Small intestine (tissue), 7 donors: ENCODE measurements at regions not wholly inside any gene's neighbourhood (a gene's known extent, or its start where the extent isn't known, plus 50 kb on each side); places are given as distances from the start of the nearest gene placed in this dataset.

Source experiments
- DNase-seq, 2 donors: peaks; one replicate each; pipeline versions ENCODE4 v3.0.0 to v3.0.0-alpha.2; 2013
- FAIRE-seq: peaks from 2 replicates; lab custom pipeline; 2012; peaks lifted over from hg19 to GRCh38; lab: Jason Lieb, UNC
- H3K27ac ChIP-seq, 3 donors: one replicate each; pipeline ENCODE4 v1.5.1; 2013; ENCODE audit warnings: low read length in 2 of 3, mild to moderate bottlenecking in 2 of 3, control low read depth in 1 of 3, inconsistent platforms in 1 of 3, low read depth in 1 of 3, moderate library complexity in 1 of 3
- H3K27me3 ChIP-seq, 3 donors: one replicate each; pipeline ENCODE4 v1.6.1; 2013; ENCODE audit warnings: low read length in 3 of 3, inconsistent platforms in 1 of 3; ENCODE audit not compliant: control insufficient read depth in 3 of 3, insufficient read depth in 3 of 3
- H3K36me3 ChIP-seq, 3 donors: one replicate each; pipeline ENCODE4 v1.6.1; 2013; ENCODE audit warnings: low read length in 3 of 3, inconsistent platforms in 1 of 3, low read depth in 1 of 3, mild to moderate bottlenecking in 1 of 3, moderate library complexity in 1 of 3; ENCODE audit not compliant: control insufficient read depth in 3 of 3, insufficient read depth in 2 of 3
- H3K4me1 ChIP-seq, 3 donors: one replicate each; pipeline ENCODE4 v1.6.1; 2013; ENCODE audit warnings: low read length in 2 of 3, inconsistent platforms in 1 of 3, low read depth in 1 of 3, mild to moderate bottlenecking in 1 of 3, moderate library complexity in 1 of 3; ENCODE audit not compliant: control insufficient read depth in 3 of 3, insufficient read depth in 2 of 3
- H3K4me3 ChIP-seq, 3 donors: one replicate each; pipeline ENCODE4 v1.5.1; 2013; ENCODE audit warnings: low read length in 3 of 3, control low read depth in 1 of 3, inconsistent platforms in 1 of 3, low read depth in 1 of 3, mild to moderate bottlenecking in 1 of 3, moderate library complexity in 1 of 3
- H3K9me3 ChIP-seq, 2 donors: one replicate each; pipeline ENCODE4 v1.6.1; 2013; ENCODE audit warnings: low read depth in 1 of 2, low read length in 1 of 2; ENCODE audit not compliant: control insufficient read depth in 2 of 2, insufficient read depth in 1 of 2
- WGBS, 3 donors: extraction: QIAGEN DNeasy Blood & Tissue Kit; methylation state at CpG; one replicate each; pipeline ENCODE4 v1.1.7; 2013; 5-methylcytosine and 5-hydroxymethylcytosine counted together
- donor health status: healthy with polysubstance abuse.
- donor health status: control.
- donor health status: control.
- donor health status: Bipolar disorder and iron deficiency.
- donor health status: healthy.

GRCh38 chr2:181231886-181232621, 225.1 kb upstream of the ITGA4 start:
- no peaks in the 10 kb centered on the region for H3K9me3 ChIP-seq
- no peak for FAIRE-seq
- H3K27me3 ChIP-seq, result no peaks in the 10 kb centered on the region
- 69 to 75% (median 74%) methylated on average over 2 of the region's 2 CpGs for WGBS, 3 donors
- no peaks in the 10 kb centered on the region for H3K36me3 ChIP-seq
- no peak for DNase-seq
- H3K4me1 ChIP-seq, result no peaks in the 10 kb centered on the region
- no peak overlapping the region for H3K27ac ChIP-seq
- H3K4me3 ChIP-seq, result no peak overlapping the region

GRCh38 chr2:181234487-181234891, 222.7 kb upstream of the ITGA4 start:
- Histone ChIP-seq H3K4me3 (no peak overlapping the region), H3K36me3 (no peaks in the 10 kb centered on the region), H3K4me1 (no peaks in the 10 kb centered on the region), H3K27ac (no peak overlapping the region), H3K9me3 (no peaks in the 10 kb centered on the region), H3K27me3 (no peaks in the 10 kb centered on the region)
- FAIRE-seq, result no peak
- DNase-seq, result no peak
- WGBS, 3 donors, result 76 to 85% (median 81%) methylated on average over 1 of the region's 1 CpG

- Histone ChIP-seq H3K4me3 (no peak overlapping the region), H3K27me3 (no peaks in the 10 kb centered on the region), H3K27ac (no peak overlapping the region), H3K9me3 (no peaks in the 10 kb centered on the region), H3K36me3 (no peaks in the 10 kb centered on the region), H3K4me1 (no peaks in the 10 kb centered on the region)
- 66 to 89% (median 67%) methylated on average over 1 of the region's 1 CpG for WGBS, 3 donors
- no peak for FAIRE-seq
- DNase-seq, result no peak
Measured at GRCh38 chr2:181235011-181235410, 222.2 kb upstream of the ITGA4 start.

GRCh38 chr2:181235683-181236459, 221.3 kb upstream of the ITGA4 start:
- Histone ChIP-seq H3K9me3 (no peaks in the 10 kb centered on the region), H3K27me3 (no peaks in the 10 kb centered on the region), H3K4me1 (no peaks in the 10 kb centered on the region), H3K4me3 (no peak overlapping the region), H3K27ac (no peak overlapping the region), H3K36me3 (no peaks in the 10 kb centered on the region)
- 64 to 75% (median 65%) methylated on average over 4 of the region's 4 CpGs for WGBS, 3 donors
- DNase-seq (no peak), FAIRE-seq (no peak)

- no peaks in the 10 kb centered on the region for H3K4me1 ChIP-seq
- H3K27ac ChIP-seq, result no peak overlapping the region
- no peaks in the 10 kb centered on the region for H3K27me3 ChIP-seq
- no peak overlapping the region for H3K4me3 ChIP-seq
- WGBS, 3 donors, result 44 to 63% (median 59%) methylated on average over 2 of the region's 2 CpGs
- H3K36me3 ChIP-seq, result no peaks in the 10 kb centered on the region
- DNase-seq, result peak in 1 of 2 donors; percentile 1
- FAIRE-seq, result no peak
- H3K9me3 ChIP-seq, result no peaks in the 10 kb centered on the region
Measured at GRCh38 chr2:181239201-181239799, 217.9 kb upstream of the ITGA4 start.

GRCh38 chr2:181240844-181241243, 216.3 kb upstream of the ITGA4 start:
- FAIRE-seq, result no peak

GRCh38 chr2:181241366-181241765, 215.8 kb upstream of the ITGA4 start:
- FAIRE-seq (no peak), DNase-seq (no peak)
- H3K27me3 ChIP-seq, result no peaks in the 10 kb centered on the region
- no peaks in the 10 kb centered on the region for H3K36me3 ChIP-seq
- H3K27ac ChIP-seq, result no peak overlapping the region
- no peak overlapping the region for H3K4me3 ChIP-seq
- no peaks in the 10 kb centered on the region for H3K9me3 ChIP-seq
- no peaks in the 10 kb centered on the region for H3K4me1 ChIP-seq
- 75 to 80% (median 79%) methylated on average over 2 of the region's 2 CpGs for WGBS, 3 donors

More at GRCh38 chr2:181240844-181241243, 216.3 kb upstream of the ITGA4 start:
- 51 to 87% (median 65%) methylated on average over 1 of the region's 1 CpG for WGBS, 3 donors
- Histone ChIP-seq H3K36me3 (no peaks in the 10 kb centered on the region), H3K9me3 (no peaks in the 10 kb centered on the region), H3K4me3 (no peak overlapping the region), H3K27me3 (no peaks in the 10 kb centered on the region), H3K4me1 (no peaks in the 10 kb centered on the region), H3K27ac (no peak overlapping the region)
- no peak for DNase-seq

- H3K4me1 ChIP-seq, result no peaks in the 10 kb centered on the region
- no peaks in the 10 kb centered on the region for H3K9me3 ChIP-seq
- no peak for DNase-seq
- no peak overlapping the region for H3K4me3 ChIP-seq
- no peak overlapping the region for H3K27ac ChIP-seq
- H3K27me3 ChIP-seq, result no peaks in the 10 kb centered on the region
- H3K36me3 ChIP-seq, result no peaks in the 10 kb centered on the region
- WGBS, 3 donors, result 54 to 68% (median 55%) methylated on average over 2 of the region's 2 CpGs
- FAIRE-seq, result no peak
Measured at GRCh38 chr2:181241797-181242196, 215.4 kb upstream of the ITGA4 start.
